ENCODE measurements at regions not wholly inside any gene's neighbourhood (a gene's known extent, or its start where the extent isn't known, plus 50 kb on each side); places are given as distances from the start of the nearest gene placed in this dataset.
A peak's percentile ranks its signal among the peaks of the same experiment; 100 is the strongest.
"Not testable (repeated sequence)": the region's sequence is repeated elsewhere in the genome, so short reads cannot be mapped to it uniquely, and the experiment has no call there.

GRCh38 chr9:17083258-17083657, 51.6 kb upstream of the CNTLN start:
- DNase-seq = no peak

GRCh38 chr9:17082343-17083064, 52.3 kb upstream of the CNTLN start:
- DNase-seq = no peak

GRCh38 chr9:17081814-17082213, 53.0 kb upstream of the CNTLN start:
- no peak for DNase-seq

- no peak for DNase-seq
Observed at GRCh38 chr9:17081351-17081750, 53.5 kb upstream of the CNTLN start.

- no peak for DNase-seq
Observed at GRCh38 chr9:17075758-17076485, 58.9 kb upstream of the CNTLN start.

GRCh38 chr9:17075146-17075757, 59.6 kb upstream of the CNTLN start:
- DNase-seq = no peak

- DNase-seq = not testable (repeated sequence)
Observed at GRCh38 chr9:17072563-17072962, 62.3 kb upstream of the CNTLN start.

GRCh38 chr9:17068671-17069070, 66.2 kb upstream of the CNTLN start:
- no peak for DNase-seq

- DNase-seq = no peak
Observed at GRCh38 chr9:17065062-17065461, 69.8 kb upstream of the CNTLN start.

- no peak for DNase-seq
Observed at GRCh38 chr9:17064558-17064957, 70.3 kb upstream of the CNTLN start.

GRCh38 chr9:17063535-17064135, 71.2 kb upstream of the CNTLN start:
- no peak for DNase-seq

GRCh38 chr9:17062497-17062896, 72.3 kb upstream of the CNTLN start:
- DNase-seq = no peak

GRCh38 chr9:17060450-17060849, 74.4 kb upstream of the CNTLN start:
- no peak for DNase-seq

- no peak for DNase-seq
Observed at GRCh38 chr9:17059465-17059864, 75.4 kb upstream of the CNTLN start.

GRCh38 chr9:17057729-17058128, 77.1 kb upstream of the CNTLN start:
- no peak for DNase-seq

GRCh38 chr9:17052626-17053025, 82.2 kb upstream of the CNTLN start:
- DNase-seq = no peak

- DNase-seq = peak; percentile 53 to 76
Observed at GRCh38 chr9:17045381-17045940, 89.4 kb upstream of the CNTLN start.

GRCh38 chr9:17031546-17031945, 103.3 kb upstream of the CNTLN start:
- DNase-seq = no peak

GRCh38 chr9:17025281-17025680, 109.6 kb upstream of the CNTLN start:
- no peak for DNase-seq

- no peak for DNase-seq
Observed at GRCh38 chr9:17024129-17024528, 110.7 kb upstream of the CNTLN start.

GRCh38 chr9:17021387-17021970, 113.4 kb upstream of the CNTLN start:
- DNase-seq = no peak

- no peak for DNase-seq
Observed at GRCh38 chr9:17019398-17019797, 115.4 kb upstream of the CNTLN start.
